Activated naive CD4-positive, alpha-beta T cell treated with anti-CD3 and anti-CD28 coated beads, Interleukin-2, amount 50 U/mL, for 16 hours (primary cell): ENCODE measurements at regions not wholly inside any gene's neighbourhood (a gene's known extent, or its start where the extent isn't known, plus 50 kb on each side); places are given as distances from the start of the nearest gene placed in this dataset.

ENCODE experiments used
- DNase-seq: peaks from one replicate; pipeline ENCODE4 v3.0.0-alpha.2; 2020

DNA sequence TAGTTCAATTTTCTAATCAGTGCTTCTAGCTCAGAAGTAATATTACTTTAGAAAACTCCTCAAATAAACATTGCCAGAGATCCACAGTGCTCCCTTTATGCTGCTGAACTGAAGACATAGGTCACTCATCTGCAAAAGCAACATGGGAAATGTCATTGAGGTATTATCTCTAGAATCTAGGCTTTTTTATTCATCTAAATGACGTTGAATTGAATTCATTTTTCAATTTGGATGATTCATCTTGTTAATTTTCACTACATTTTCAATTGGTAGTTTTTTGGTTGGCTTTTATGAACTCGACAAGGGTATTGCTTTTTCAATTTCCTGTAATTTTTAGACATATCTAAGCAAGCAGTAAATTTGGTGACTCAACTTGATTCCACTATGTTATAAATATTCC lies 275.4 kb downstream of the NFKBIZ start:
- DNase-seq = no peak

GRCh38 chr3:102125197-102125993 lies 276.1 kb downstream of the NFKBIZ start:
- no peak for DNase-seq

- DNase-seq = no peak
Measured at GRCh38 chr3:102125994-102126368, 276.7 kb downstream of the NFKBIZ start.

- DNase-seq = no peak
Measured at GRCh38 chr3:102129760-102130608, 280.7 kb downstream of the NFKBIZ start.

- no peak for DNase-seq
Measured at GRCh38 chr3:102132370-102132769, 283.1 kb downstream of the NFKBIZ start.

DNA sequence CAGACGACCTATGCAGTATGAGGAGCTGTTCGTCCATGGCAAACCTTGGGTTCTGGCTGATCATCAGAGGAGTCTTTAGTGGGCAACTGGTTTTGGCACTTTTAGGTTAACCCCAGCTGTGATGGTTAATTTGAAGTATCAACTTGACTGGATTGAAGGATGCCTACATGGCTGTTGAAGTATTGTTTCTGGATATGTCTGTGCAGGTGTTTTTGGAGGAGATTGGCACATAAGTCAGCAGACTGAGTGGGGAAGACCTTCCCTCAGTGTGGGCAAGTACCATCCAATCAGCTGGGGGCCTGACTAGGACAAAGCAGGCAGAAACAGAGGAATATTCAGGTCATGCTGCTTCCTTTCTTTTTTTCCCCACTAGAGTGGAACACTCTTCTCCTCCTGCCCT lies 284.1 kb downstream of the NFKBIZ start:
- DNase-seq = no peak

DNA sequence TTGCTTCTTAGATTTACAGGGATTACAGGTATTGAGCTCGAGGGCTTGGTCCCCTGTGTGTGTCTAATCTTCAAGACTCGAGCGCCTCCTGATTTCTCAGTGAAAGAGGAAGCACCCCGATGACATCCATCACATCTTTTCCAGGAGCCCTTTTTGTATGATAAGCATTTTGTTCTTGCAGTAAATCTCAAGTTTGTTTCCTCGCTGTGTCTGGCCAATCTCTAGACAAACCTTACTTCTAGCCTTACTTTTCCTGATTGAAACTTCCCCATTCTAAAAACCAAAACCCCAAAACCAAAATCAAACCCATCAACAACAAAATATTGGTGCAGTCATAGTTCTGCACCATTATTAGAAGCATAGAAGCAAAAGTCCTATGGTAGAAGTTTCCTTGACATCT lies 286.0 kb downstream of the NFKBIZ start:
- no peak for DNase-seq

DNA sequence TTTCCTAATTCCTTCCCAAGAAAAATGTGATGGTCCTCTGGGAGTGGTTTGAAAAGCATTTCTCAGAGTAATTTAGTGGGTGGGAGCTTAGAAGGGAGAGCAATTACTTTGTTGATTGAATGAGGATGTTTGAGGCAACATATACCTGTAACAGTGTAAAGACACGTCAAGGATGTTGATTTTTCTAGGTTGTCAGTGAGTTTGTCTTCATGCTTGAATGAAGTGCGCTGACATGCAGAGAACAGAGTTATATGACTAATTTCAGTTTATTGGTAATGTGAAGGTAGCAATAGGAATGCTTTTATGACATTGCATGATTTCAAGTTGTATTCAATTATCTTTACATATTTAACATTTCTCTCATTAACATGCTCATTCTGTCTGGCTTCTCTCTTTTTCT lies 286.9 kb downstream of the NFKBIZ start:
- no peak for DNase-seq

DNA sequence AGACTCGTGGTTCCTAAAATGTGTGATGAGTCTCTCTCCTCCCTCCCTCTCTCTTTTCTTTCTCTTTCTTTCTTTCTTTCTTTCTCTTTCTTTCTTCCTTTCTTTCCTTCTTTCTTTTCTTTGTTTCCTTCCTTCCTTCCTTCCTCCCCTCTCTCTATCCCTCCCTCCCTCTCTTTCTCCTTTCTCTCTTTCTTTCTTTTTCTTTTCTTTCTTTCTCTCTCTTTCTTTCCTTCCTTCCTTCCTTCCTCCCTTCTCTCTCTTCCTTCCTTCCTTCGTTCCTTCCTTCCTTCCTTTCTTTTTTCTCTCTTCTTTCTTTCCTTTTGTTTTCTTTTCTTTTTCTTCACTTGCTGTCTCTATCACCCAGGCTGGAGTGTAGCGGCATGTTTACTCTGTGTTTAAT lies 290.8 kb downstream of the NFKBIZ start:
- no peak for DNase-seq

GRCh38 chr3:102141096-102141927 lies 292.0 kb downstream of the NFKBIZ start:
- no peak for DNase-seq

GRCh38 chr3:102141928-102142239 lies 292.6 kb downstream of the NFKBIZ start:
- no peak for DNase-seq

GRCh38 chr3:102142379-102143060 lies 292.3 kb upstream of the ZPLD1 start:
- DNase-seq = no peak

DNA sequence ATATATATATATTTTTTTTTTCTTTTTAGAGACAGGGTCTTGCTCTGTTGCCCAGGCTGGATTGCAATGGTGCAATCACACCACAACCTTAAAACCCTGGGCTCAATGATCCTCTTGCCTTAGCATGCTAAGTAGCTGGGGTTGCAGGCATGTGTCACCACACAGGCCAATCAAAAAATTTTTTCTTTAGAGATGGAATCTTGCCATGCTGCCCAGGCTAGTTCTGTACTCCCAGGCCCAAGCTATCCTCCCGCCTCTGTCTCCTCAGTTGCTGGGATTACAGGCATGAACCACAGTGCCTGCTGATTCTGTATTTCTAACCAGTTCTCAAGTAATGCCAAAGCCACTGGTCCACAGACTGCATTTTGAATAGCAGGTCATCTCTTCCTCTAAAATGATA lies 291.3 kb upstream of the ZPLD1 start:
- no peak for DNase-seq

- no peak for DNase-seq
Measured at GRCh38 chr3:102144063-102144462, 290.8 kb upstream of the ZPLD1 start.

DNA sequence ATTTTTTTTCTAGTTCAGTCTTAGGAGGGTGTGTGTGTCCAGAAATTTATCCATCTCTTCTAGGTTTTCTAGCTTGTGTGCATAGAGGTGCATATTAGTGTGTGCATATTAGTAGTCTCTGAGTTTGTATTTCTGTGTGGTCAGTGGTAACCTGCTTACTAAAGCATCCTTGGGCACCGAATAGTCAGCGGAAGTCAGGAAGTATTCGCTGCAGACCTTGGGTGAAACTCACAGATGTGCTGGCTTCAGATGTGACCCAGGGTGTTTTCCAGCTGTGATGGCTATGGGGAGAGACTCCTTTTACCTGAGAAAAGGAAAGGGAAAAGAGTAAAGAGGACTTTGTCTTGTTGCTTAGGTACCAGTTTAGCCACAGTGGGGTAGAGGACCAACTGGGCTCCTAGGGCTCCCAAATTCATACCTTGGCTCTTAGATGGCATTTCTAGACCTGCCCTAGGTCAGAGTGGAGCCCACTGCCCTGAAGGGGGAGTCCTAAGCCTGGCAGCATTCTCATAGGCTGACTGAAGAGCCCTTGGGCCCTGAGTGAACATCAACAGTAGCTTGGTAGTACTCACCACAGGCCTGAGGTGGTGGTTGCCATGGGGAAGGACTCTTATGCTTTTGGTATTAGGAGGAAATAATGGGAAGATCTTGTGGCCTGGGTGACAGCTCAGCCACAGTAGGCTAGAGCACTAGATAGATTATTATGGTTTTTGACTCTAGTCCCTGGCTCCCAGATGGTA lies 286.0 kb upstream of the ZPLD1 start:
- DNase-seq = no peak

DNA sequence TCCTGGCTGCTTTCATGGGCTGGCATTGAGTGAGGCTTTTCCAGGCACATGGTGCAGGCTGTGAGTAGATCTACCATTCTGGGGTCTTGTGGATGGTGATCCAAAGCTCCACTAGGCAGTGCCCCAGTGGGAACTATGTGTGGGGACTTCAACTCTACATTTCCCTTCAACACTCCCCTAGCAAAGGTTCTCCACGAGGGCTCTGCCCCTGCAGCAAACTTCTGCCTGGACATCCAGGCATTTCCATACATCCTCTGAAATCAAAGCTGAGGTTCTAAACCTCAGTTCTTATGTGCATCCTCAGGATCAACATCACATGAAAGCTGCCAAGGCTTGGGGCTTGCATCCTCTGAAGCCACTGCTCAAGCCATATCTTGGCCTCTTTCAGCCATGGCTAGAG lies 282.9 kb upstream of the ZPLD1 start:
- DNase-seq = no peak

DNA sequence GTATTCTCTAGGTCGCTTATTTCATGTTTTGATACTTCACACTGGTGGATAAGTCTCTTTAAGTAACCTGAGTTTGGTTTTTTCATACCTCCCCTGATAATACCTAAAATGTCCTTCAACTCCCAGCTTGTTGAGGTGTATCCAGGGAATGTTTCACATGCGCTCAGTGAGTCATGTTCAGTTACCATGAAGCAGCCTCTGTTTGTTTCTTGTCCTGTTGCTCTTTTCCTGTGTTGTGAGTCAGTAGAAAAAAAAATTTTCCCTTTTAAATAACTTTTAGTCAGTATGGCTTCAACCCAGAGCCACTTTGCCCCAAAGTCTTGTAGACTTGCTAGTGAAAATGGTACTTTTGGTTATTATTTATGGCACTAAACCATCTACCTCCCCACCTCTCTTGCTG lies 278.4 kb upstream of the ZPLD1 start:
- DNase-seq = no peak

DNA sequence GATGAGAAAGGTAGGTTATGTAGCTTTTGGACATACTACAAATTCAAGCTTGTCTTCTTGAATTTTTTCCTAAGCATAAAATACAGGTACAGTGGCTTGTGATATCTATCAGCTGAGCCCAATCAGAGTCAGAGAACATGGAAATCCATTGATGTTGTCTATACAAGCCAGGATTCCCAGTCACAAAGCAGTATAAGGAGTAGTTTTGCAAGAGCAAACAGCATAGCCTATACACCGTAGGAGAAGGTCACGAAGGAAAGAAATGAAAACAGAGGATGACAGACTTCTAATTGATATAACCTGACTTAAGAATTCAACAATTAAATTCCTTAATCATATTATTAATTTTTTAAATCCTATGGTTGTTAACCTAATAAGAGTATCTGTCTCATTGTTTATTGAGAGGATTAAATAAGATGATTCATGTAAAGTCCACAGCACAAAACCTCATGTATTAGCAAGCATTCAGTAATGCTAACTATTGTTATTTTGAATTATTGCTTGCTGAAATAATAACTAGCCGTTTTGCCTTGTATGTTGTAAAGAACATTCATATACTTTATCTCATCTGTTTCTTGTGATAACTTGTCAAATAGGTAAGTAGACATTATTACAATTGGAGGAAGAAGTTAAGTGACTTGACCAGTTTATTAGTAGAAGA lies 276.6 kb upstream of the ZPLD1 start:
- DNase-seq = no peak

- no peak for DNase-seq
Measured at GRCh38 chr3:102159810-102160451, 274.9 kb upstream of the ZPLD1 start.

DNA sequence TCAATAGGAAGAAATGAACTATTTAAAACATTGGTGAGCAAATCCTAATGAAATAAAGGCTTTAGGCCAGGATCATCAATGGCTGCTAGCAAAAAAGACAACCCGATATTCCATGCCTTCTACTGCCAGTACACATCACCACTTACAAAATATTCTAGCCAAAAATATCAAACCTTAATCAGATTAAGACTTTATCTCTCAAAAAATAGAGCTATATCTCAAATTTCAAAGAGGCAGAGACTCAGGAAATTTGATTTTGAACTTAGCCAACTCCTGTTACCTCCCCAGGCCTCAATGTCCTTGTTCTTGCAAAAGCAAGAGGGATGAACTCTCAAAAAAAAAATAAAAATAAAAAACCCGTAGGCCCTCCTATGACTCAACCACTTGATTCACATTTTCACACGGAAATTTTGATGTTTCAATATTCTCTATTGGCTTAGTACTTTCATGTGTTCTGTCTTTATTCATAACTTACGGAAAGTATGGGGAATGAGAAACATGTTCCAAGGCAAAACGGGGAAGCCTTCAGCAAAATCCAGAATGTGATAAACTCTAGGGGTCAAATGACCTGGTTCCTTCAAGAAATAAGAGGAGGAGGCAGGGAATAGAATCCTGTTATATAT lies 273.3 kb upstream of the ZPLD1 start:
- DNase-seq = no peak

DNA sequence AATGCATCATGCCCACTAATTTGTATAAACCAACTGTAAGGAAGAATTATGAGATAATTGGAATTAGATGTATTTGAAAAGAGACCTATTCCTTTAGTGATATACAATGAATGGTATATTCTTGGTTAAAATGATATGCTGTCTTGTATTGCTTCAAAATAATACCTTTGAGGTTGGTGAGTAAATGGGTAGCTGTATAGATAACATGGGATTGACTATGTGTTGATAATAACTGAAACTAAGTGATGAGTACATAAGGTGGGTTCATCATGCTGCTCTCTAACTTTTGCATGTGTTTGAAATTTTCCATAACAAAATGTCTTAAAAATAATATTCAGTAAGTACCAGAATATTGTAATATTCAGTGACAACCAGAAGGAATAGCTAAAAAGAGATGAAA lies 272.6 kb upstream of the ZPLD1 start:
- DNase-seq = no peak
